Thyroid gland (tissue), 4 donors: ENCODE measurements at regions not wholly inside any gene's neighbourhood (a gene's known extent, or its start where the extent isn't known, plus 50 kb on each side); places are given as distances from the start of the nearest gene placed in this dataset.
A peak's percentile ranks its signal among the peaks of the same experiment; 100 is the strongest.

Experiments used
- DNase-seq, 2 donors: peaks; one replicate each; pipeline ENCODE4 v3.0.0-alpha.2; 2019
- H3K27ac ChIP-seq, 3 donors: fragments of 200-600 bp; sonication (generic); 1 replicate in 2 of 3; 2 replicates in 1 of 3; pipeline ENCODE4 v1.5.1; 2016 to 2019; ENCODE audit warnings: mild to moderate bottlenecking in 1 of 3, moderate library complexity in 1 of 3
- H3K27me3 ChIP-seq: fragments of 200-600 bp; sonication (generic); one replicate; pipeline ENCODE4 v1.5.1; 2019
- H3K36me3 ChIP-seq, 2 donors: fragments of 200-600 bp; sonication (generic); one replicate each; pipeline ENCODE4 v1.5.1; 2016 to 2019
- H3K4me1 ChIP-seq, 2 donors: fragments of 200-600 bp; sonication (generic); one replicate each; pipeline ENCODE4 v1.5.1; 2017 to 2019
- H3K4me3 ChIP-seq, 3 donors: fragments of 200-600 bp; sonication (generic); replicated peaks in 1 of 3; 1 replicate in 2 of 3; 2 replicates in 1 of 3; pipeline ENCODE4 v1.5.1; 2016; ENCODE audit warnings: mild to moderate bottlenecking in 1 of 3
- H3K9me3 ChIP-seq: fragments of 200-600 bp; sonication (generic); one replicate; pipeline ENCODE4 v1.5.1; 2017
- POLR2A ChIP-seq, 2 donors: fragments of 450-650 bp; IDR thresholded peaks; one replicate each; pipeline ENCODE4 v1.6.1; 2017; ENCODE audit warnings: antibody characterized with exemption in 2 of 2, mild to moderate bottlenecking in 2 of 2, moderate library complexity in 1 of 2
- WGBS, 2 donors: methylation state at CpG; one replicate each; pipeline ENCODE4 v1.1.5; 2017; 5-methylcytosine and 5-hydroxymethylcytosine counted together
- intact Hi-C: fragments of 100-400 bp; cut with DNase I; formaldehyde crosslinking; loops from one replicate; pipeline ENCODE4 v1.15.1; 2023
- TF ChIP-seq, protein P1 (sequence below), 6 experiments: fragments of 200-600 bp in 3 of 6; fragments of 450-650 bp in 3 of 6; sonication (generic) in 3 of 6; IDR thresholded peaks; one replicate each; pipeline ENCODE4 v1.5.1; 2016 to 2019; ENCODE audit warnings: antibody characterized with exemption in 6 of 6, mild to moderate bottlenecking in 2 of 6, inconsistent platforms in 1 of 6, moderate library complexity in 1 of 6

- H3K4me3 ChIP-seq = no peak overlapping the region
- no peaks in the 10 kb centered on the region for H3K36me3 ChIP-seq
- H3K9me3 ChIP-seq = no peaks in the 10 kb centered on the region
- 38 to 39% methylated on average over 5 to 6 of the region's 6 CpGs for WGBS, 2 donors
- peak; percentile 59 to 61 for DNase-seq
- H3K27ac ChIP-seq = peak overlapping the region; percentile 17 to 63 (median 56)
- H3K27me3 ChIP-seq = no peaks in the 10 kb centered on the region
- H3K4me1 ChIP-seq = peaks cover 22 to 23% of the 10 kb centered on the region in 2 donors
- TF ChIP-seq, protein P1, sequence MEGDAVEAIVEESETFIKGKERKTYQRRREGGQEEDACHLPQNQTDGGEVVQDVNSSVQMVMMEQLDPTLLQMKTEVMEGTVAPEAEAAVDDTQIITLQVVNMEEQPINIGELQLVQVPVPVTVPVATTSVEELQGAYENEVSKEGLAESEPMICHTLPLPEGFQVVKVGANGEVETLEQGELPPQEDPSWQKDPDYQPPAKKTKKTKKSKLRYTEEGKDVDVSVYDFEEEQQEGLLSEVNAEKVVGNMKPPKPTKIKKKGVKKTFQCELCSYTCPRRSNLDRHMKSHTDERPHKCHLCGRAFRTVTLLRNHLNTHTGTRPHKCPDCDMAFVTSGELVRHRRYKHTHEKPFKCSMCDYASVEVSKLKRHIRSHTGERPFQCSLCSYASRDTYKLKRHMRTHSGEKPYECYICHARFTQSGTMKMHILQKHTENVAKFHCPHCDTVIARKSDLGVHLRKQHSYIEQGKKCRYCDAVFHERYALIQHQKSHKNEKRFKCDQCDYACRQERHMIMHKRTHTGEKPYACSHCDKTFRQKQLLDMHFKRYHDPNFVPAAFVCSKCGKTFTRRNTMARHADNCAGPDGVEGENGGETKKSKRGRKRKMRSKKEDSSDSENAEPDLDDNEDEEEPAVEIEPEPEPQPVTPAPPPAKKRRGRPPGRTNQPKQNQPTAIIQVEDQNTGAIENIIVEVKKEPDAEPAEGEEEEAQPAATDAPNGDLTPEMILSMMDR (IDR thresholded peaks at IDR 0.05) = no peak
- TF ChIP-seq POLR2A (IDR thresholded peaks at IDR 0.05) = no peak
- intact Hi-C loops = no loop called here
Measured at GRCh38 chr11:45423036-45423435, 136.9 kb upstream of the SYT13 start.

DNA sequence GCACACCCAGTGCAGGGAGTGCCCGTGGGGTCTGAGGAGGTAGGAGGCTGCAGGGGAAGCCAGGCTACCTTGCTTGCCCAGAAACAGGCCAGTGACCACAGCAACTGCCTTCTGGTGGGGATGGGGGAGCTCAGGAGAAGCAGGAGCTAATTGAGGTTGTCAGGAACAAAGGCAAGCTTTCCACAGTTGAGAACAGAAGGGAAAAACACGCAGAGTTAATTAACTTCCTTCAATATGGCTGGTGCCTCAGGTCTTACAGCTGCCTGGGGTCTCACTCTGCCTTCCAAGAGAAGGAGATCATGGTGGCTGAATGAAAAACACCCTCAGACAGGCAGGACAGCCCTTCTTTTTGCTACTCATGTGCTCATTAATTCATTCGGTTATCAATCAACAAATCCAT, 127.9 kb upstream of the SYT13 start:
- peaks cover 0 to 4% of the 10 kb centered on the region in 2 donors for H3K4me1 ChIP-seq
- 68 to 69% methylated on average over 3 of the region's 3 CpGs for WGBS, 2 donors
- no peaks in the 10 kb centered on the region for H3K9me3 ChIP-seq
- no peak for DNase-seq
- TF ChIP-seq POLR2A (IDR thresholded peaks at IDR 0.05) = no peak
- TF ChIP-seq, protein P1 (IDR thresholded peaks at IDR 0.05) = no peak
- H3K4me3 ChIP-seq = no peak overlapping the region
- no peaks in the 10 kb centered on the region for H3K36me3 ChIP-seq
- no peak overlapping the region for H3K27ac ChIP-seq
- no peaks in the 10 kb centered on the region for H3K27me3 ChIP-seq
- intact Hi-C loops = loop anchor here (5.0 kb wide), 1 partner anchor 243 kb away; no protein-coding TSS in a partner anchor

GRCh38 chr11:45413156-45413858, 127.2 kb upstream of the SYT13 start:
- Histone ChIP-seq H3K36me3 (no peaks in the 10 kb centered on the region), H3K4me1 (peaks cover 0 to 9% of the 10 kb centered on the region in 2 donors), H3K4me3 (no peak overlapping the region), H3K9me3 (no peaks in the 10 kb centered on the region), H3K27ac (no peak overlapping the region), H3K27me3 (no peaks in the 10 kb centered on the region)
- intact Hi-C loops = loop anchor here (5.0 kb wide), 1 partner anchor 244 kb away; no protein-coding TSS in a partner anchor
- DNase-seq = no peak
- WGBS, 2 donors = 74 to 79% methylated on average over 8 of the region's 8 CpGs
- TF ChIP-seq, protein P1 (IDR thresholded peaks at IDR 0.05) = no peak
- TF ChIP-seq POLR2A (IDR thresholded peaks at IDR 0.05) = no peak

DNA sequence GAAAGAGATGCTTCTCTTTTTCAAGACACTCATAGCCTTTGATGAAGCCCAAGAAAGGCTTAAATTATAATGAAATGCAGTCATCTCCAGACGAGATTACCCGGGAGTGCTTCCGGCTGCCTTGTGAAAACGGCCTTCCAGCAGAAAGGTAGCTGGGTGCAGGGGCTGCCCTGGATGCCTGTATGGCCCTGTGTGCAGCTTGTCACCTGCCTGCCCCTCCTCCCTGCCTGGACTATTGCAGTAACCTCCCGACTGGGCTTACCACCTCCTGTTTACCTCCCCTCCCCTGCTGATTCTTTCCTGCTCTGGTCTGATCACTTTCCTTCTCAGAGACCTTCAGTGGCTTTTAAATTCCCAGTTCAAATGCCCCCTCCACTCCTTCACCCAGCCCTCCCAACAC, 126.4 kb upstream of the SYT13 start:
- no peak overlapping the region for H3K27ac ChIP-seq
- H3K4me1 ChIP-seq = peaks cover 0 to 9% of the 10 kb centered on the region in 2 donors
- no peaks in the 10 kb centered on the region for H3K27me3 ChIP-seq
- 64 to 65% methylated on average over 5 of the region's 5 CpGs for whole genome bisulfite sequencing, 2 donors
- intact Hi-C loops = loop anchor here (5.0 kb wide), 1 partner anchor 245 kb away; no protein-coding TSS in a partner anchor
- no peaks in the 10 kb centered on the region for H3K9me3 ChIP-seq
- H3K4me3 ChIP-seq = no peak overlapping the region
- H3K36me3 ChIP-seq = no peaks in the 10 kb centered on the region
- DNase-seq = no peak
- TF ChIP-seq POLR2A (IDR thresholded peaks at IDR 0.05) = no peak
- TF ChIP-seq, protein P1 (IDR thresholded peaks at IDR 0.05) = no peak

DNA sequence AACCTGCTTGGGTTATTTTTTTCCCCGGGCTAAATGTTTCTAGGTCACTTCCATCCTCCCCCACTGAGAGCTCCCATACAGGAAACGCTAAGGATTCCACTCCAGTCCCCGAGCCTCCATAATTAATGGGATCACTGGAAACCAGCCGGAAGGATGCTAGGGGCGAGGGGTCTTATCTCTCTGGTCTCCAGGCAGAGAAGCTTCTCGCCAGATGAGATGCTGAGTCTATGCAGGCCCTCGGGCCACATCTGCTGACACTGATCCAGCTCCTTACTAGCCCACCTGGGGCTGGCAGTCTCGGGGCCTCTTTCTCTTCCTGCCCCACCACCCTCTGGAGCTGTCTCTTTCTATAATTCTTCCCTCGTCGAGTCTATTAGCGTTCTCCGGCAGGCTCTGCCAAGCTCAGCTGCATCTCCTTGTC, 125.9 kb upstream of the SYT13 start:
- Histone ChIP-seq H3K4me1 (peaks cover 0 to 9% of the 10 kb centered on the region in 2 donors), H3K9me3 (no peaks in the 10 kb centered on the region), H3K4me3 (no peak overlapping the region), H3K27ac (no peak overlapping the region), H3K27me3 (no peaks in the 10 kb centered on the region), H3K36me3 (no peaks in the 10 kb centered on the region)
- WGBS, 2 donors = 59 to 65% methylated on average over 12 of the region's 12 CpGs
- intact Hi-C loops = loop anchor here (5.0 kb wide), 1 partner anchor 245 kb away; no protein-coding TSS in a partner anchor
- TF ChIP-seq POLR2A (IDR thresholded peaks at IDR 0.05) = no peak
- TF ChIP-seq, protein P1 (IDR thresholded peaks at IDR 0.05) = no peak
- no peak for DNase-seq
